ENCODE measurements at regions not wholly inside any gene's neighbourhood (a gene's known extent, or its start where the extent isn't known, plus 50 kb on each side); places are given as distances from the start of the nearest gene placed in this dataset.

GRCh38 chr4:72791054-72791453 is 222.0 kb upstream of the ADAMTS3 start:
- TF ChIP-seq, protein P1, sequence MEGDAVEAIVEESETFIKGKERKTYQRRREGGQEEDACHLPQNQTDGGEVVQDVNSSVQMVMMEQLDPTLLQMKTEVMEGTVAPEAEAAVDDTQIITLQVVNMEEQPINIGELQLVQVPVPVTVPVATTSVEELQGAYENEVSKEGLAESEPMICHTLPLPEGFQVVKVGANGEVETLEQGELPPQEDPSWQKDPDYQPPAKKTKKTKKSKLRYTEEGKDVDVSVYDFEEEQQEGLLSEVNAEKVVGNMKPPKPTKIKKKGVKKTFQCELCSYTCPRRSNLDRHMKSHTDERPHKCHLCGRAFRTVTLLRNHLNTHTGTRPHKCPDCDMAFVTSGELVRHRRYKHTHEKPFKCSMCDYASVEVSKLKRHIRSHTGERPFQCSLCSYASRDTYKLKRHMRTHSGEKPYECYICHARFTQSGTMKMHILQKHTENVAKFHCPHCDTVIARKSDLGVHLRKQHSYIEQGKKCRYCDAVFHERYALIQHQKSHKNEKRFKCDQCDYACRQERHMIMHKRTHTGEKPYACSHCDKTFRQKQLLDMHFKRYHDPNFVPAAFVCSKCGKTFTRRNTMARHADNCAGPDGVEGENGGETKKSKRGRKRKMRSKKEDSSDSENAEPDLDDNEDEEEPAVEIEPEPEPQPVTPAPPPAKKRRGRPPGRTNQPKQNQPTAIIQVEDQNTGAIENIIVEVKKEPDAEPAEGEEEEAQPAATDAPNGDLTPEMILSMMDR (IDR thresholded peaks at IDR 0.05; ENCODE audit: low read depth, low read length, poor library complexity, severe bottlenecking) = no peak
- TF ChIP-seq EZH2phosphoT487 (IDR thresholded peaks at IDR 0.05; ENCODE audit: borderline replicate concordance, low read length) = no peak
